IMR-90 (cell line): ENCODE measurements at regions not wholly inside any gene's neighbourhood (a gene's known extent, or its start where the extent isn't known, plus 50 kb on each side); places are given as distances from the start of the nearest gene placed in this dataset.

Experiments
- CHD1 ChIP-seq: IDR thresholded peaks from 2 replicates; pipeline ENCODE4 v1.6.1; 2012; ENCODE audit warnings: low read depth, low read length, improper control_type of control experiment
- CTCF ChIP-seq: conservative IDR thresholded peaks from 2 replicates; pipeline ENCODE4 v1.5.1; 2012; ENCODE audit warnings: mild to moderate bottlenecking, low read depth, low read length, improper control_type of control experiment
- POLR2A ChIP-seq: IDR thresholded peaks from 2 replicates; pipeline ENCODE4 v1.6.1; 2012; ENCODE audit warnings: mild to moderate bottlenecking, low read depth, low read length
- RAD21 ChIP-seq: IDR thresholded peaks from 2 replicates; pipeline ENCODE4 v1.6.1; 2012; ENCODE audit warnings: low read length, improper control_type of control experiment
- RCOR1 ChIP-seq: IDR thresholded peaks from 2 replicates; pipeline ENCODE4 v1.6.1; 2012; ENCODE audit warnings: mild to moderate bottlenecking, low read length, improper control_type of control experiment; ENCODE audit not compliant: insufficient replicate concordance
- RFX5 ChIP-seq: IDR thresholded peaks from 2 replicates; pipeline ENCODE4 v1.8.0; 2012; ENCODE audit warnings: low read depth, mild to moderate bottlenecking, low read length, moderate library complexity

GRCh38 chr3:22492342-22492741 is 710.8 kb upstream of the UBE2E2 start:
- TF ChIP-seq CTCF (no peak), POLR2A (no peak), RFX5 (no peak), RCOR1 (no peak), RAD21 (no peak), CHD1 (no peak)
